PC-3 (cell line): ENCODE measurements at regions not wholly inside any gene's neighbourhood (a gene's known extent, or its start where the extent isn't known, plus 50 kb on each side); places are given as distances from the start of the nearest gene placed in this dataset.

Experiments used
- ATAC-seq: fragments of 200-7000 bp; cut with Tn5 transposase; 2 replicates; pipeline ENCODE4 v1.9.1; 2020; ENCODE audit warnings: mild to moderate bottlenecking, moderate library complexity
- BruUV-seq: library from RNA; stranded (reverse); fragments of 400-500 nt; replicated peaks from 2 replicates; lab custom pipeline; 2021; lab: Mats Ljungman, UMichigan
- CTCF ChIA-PET: fragments of 300-600 bp; sonication (Branson Sonifier 250); formaldehyde crosslinking; loops from one replicate; lab custom pipeline; 2022; ENCODE audit warnings: antibody characterized with exemption; lab: Charles Lee
- POLR2A ChIA-PET: fragments of 300-600 bp; sonication (Branson Sonifier 250); formaldehyde crosslinking; loops from one replicate; lab custom pipeline; 2022; ENCODE audit warnings: antibody characterized with exemption; ENCODE audit not compliant: unreplicated experiment; lab: Charles Lee
- DNase-seq: peaks from one replicate; pipeline ENCODE4 v3.0.0-alpha.2; 2015
- H2AFZ ChIP-seq: fragments of 300-600 bp; sonication (generic); 2 replicates; pipeline ENCODE4 v1.6.0; 2016; ENCODE audit warnings: antibody characterized with exemption, low read length
- H3F3A ChIP-seq: fragments of 300-600 bp; sonication (generic); one replicate; pipeline ENCODE4 v1.6.0; 2017; ENCODE audit warnings: antibody characterized with exemption, low read length, control low read depth, mild to moderate bottlenecking; ENCODE audit not compliant: unreplicated experiment
- H3K27ac ChIP-seq: fragments of 300-600 bp; sonication (generic); 2 replicates; pipeline ENCODE4 v1.5.1; 2016; ENCODE audit warnings: mild to moderate bottlenecking, low read length
- H3K27me3 ChIP-seq: fragments of 300-600 bp; sonication (generic); 2 replicates; pipeline ENCODE4 v1.6.1; 2016; ENCODE audit warnings: low read length, mixed read lengths
- H3K36me3 ChIP-seq: fragments of 300-600 bp; sonication (generic); 2 replicates; pipeline ENCODE4 v1.6.1; 2016; ENCODE audit warnings: low read depth, mixed run types, low read length, mixed read lengths
- H3K4me1 ChIP-seq: fragments of 300-600 bp; sonication (generic); 2 replicates; pipeline ENCODE4 v1.5.1; 2016; ENCODE audit warnings: low read length; ENCODE audit not compliant: insufficient read depth
- H3K4me2 ChIP-seq: fragments of 300-600 bp; sonication (generic); 2 replicates; pipeline ENCODE4 v1.6.0; 2016; ENCODE audit warnings: low read length
- H3K4me3 ChIP-seq: fragments of 300-600 bp; sonication (generic); 2 replicates; pipeline ENCODE4 v1.5.1; 2016; ENCODE audit warnings: mild to moderate bottlenecking, low read length, mixed read lengths
- H3K79me2 ChIP-seq: fragments of 300-600 bp; sonication (generic); 2 replicates; pipeline ENCODE4 v1.6.1; 2017; ENCODE audit warnings: low read length, mixed read lengths
- H3K9ac ChIP-seq: fragments of 300-600 bp; sonication (generic); 2 replicates; pipeline ENCODE4 v1.6.0; 2016; ENCODE audit warnings: mild to moderate bottlenecking, low read length
- H3K9me2 ChIP-seq: fragments of 300-600 bp; sonication (generic); replicated peaks from 2 replicates; pipeline ENCODE4 v1.6.1; 2016; ENCODE audit warnings: mixed run types, low read length, mixed read lengths
- H3K9me3 ChIP-seq: fragments of 300-600 bp; sonication (generic); 2 replicates; pipeline ENCODE4 v1.6.1; 2016; ENCODE audit warnings: low read length, mixed read lengths
- H4K20me1 ChIP-seq: fragments of 300-600 bp; sonication (generic); 2 replicates; pipeline ENCODE4 v1.6.1; 2016; ENCODE audit warnings: low read length, mixed read lengths
- CTCF ChIP-seq: fragments of 300-600 bp; sonication (generic); conservative IDR thresholded peaks from 2 replicates; pipeline ENCODE4 v1.5.1; 2017; ENCODE audit warnings: antibody characterized with exemption, low read depth, mild to moderate bottlenecking, low read length
- EZH2 ChIP-seq: fragments of 300-600 bp; sonication (generic); IDR thresholded peaks from one replicate; pipeline ENCODE4 v1.6.1; 2017; ENCODE audit warnings: antibody characterized with exemption, mild to moderate bottlenecking, low read length; ENCODE audit not compliant: unreplicated experiment
- EZH2phosphoT487 ChIP-seq: fragments of 300-600 bp; sonication (generic); IDR thresholded peaks from 2 replicates; pipeline ENCODE4 v1.6.1; 2018; ENCODE audit warnings: mild to moderate bottlenecking, antibody characterized with exemption, low read length, borderline replicate concordance
- intact Hi-C: fragments of 100-400 bp; cut with micrococcal nuclease; formaldehyde crosslinking; loops from 2 replicates; pipeline ENCODE4 v1.9.0; 2023

GRCh38 chr6:44660561-44661220, 273.2 kb downstream of the CDC5L start:
- no peak for ATAC-seq
- Histone ChIP-seq H3K9me3 (no peaks in the 10 kb centered on the region), H3K36me3 (no peaks in the 10 kb centered on the region), H3K4me3 (no peak overlapping the region), H3K4me1 (no peaks in the 10 kb centered on the region), H4K20me1 (no peaks in the 10 kb centered on the region), H3K9me2 (no peaks in the 10 kb centered on the region), H3K9ac (no peak overlapping the region), H3K27me3 (no peaks in the 10 kb centered on the region), H3F3A (no peaks in the 10 kb centered on the region), H3K79me2 (no peaks in the 10 kb centered on the region), H3K27ac (no peak overlapping the region), H2AFZ (no peak overlapping the region), H3K4me2 (no peak overlapping the region)
- ChIA-PET POLR2A (interaction anchor here (0.6 kb wide), 1 partner anchor 952 kb away, joined by 5 read pairs; no protein-coding TSS in a partner anchor), CTCF (interaction anchor here (0.6 to 0.7 kb wide), 2 partner anchors 185 to 186 kb away, joined by 3 to 10 read pairs; no protein-coding TSS in a partner anchor)
- intact Hi-C loops, result no loop called here
- no peak for DNase-seq
- TF ChIP-seq EZH2phosphoT487 (no peak), EZH2 (no peak), CTCF (no peak)
- BruUV-seq, result no TSS peak

DNA sequence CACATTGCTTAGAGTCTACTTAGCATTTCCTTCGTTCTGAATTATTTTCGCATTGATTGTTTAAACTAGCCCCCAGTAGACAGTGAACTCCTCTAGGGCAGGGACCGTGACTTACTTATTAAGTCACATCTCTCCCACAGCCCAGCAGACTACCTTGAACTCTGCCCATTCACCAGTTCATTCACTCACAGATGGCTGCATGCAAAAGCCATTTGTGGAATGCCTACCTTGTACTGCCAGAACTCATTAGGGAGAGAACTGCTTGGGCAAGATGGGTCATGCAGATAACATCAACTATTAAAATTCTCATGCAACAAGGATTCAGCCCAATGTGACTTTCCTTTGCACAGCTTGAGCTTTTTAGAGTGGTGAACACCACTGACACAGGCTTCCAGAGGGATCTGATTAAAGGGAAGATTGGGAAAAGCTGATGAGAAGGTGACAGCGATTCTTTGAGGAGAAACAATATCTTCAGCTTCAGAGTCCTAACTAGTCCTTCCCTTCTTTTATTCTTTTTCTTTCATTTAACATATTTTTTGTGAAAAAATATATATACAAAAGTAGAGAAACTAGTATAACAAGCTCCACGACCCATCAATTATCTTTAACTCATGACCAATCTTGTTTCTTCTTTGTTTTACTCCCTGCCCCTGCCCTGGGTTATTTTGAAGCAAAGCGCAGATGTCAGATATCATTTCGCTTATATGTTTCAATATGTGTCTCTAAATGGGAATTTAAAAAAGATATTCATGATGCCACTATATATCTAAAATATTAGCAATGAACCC, 273.9 kb downstream of the CDC5L start:
- no peaks in the 10 kb centered on the region for H4K20me1 ChIP-seq
- H3K4me3 ChIP-seq, result no peak overlapping the region
- intact Hi-C loops, result no loop called here
- no TSS peak for BruUV-seq
- H3K27ac ChIP-seq, result no peak overlapping the region
- ChIA-PET POLR2A (interaction anchor here (0.6 kb wide), 1 partner anchor 952 kb away, joined by 5 read pairs; no protein-coding TSS in a partner anchor), CTCF (interaction anchor here (0.6 to 0.7 kb wide), 2 partner anchors 185 to 186 kb away, joined by 3 to 10 read pairs; no protein-coding TSS in a partner anchor)
- H3K36me3 ChIP-seq, result no peaks in the 10 kb centered on the region
- H3K9me3 ChIP-seq, result no peaks in the 10 kb centered on the region
- ATAC-seq (no peak), DNase-seq (peak; percentile 34)
- no peak overlapping the region for H3K4me2 ChIP-seq
- H3K9me2 ChIP-seq, result no peaks in the 10 kb centered on the region
- H3K79me2 ChIP-seq, result no peaks in the 10 kb centered on the region
- no peaks in the 10 kb centered on the region for H3F3A ChIP-seq
- H2AFZ ChIP-seq, result no peak overlapping the region
- no peaks in the 10 kb centered on the region for H3K27me3 ChIP-seq
- no peak overlapping the region for H3K9ac ChIP-seq
- TF ChIP-seq CTCF (no peak), EZH2 (no peak), EZH2phosphoT487 (no peak)
- no peaks in the 10 kb centered on the region for H3K4me1 ChIP-seq
